GM23338 (cell line): ENCODE measurements at regions not wholly inside any gene's neighbourhood (a gene's known extent, or its start where the extent isn't known, plus 50 kb on each side); places are given as distances from the start of the nearest gene placed in this dataset.

Source experiments
- ATAC-seq: fragments of 200-7000 bp; cut with Tn5 transposase; 3 replicates; pipeline ENCODE4 v1.9.1; 2020
- DNase-seq: peaks from one replicate; pipeline ENCODE4 v3.0.0-alpha.2; 2015; ENCODE audit warnings: low spot score
- H2AFZ ChIP-seq: fragments of 200-600 bp; sonication (generic); 2 replicates; pipeline ENCODE4 v1.8.0; 2016; ENCODE audit warnings: antibody characterized with exemption, mild to moderate bottlenecking, moderate library complexity
- H3F3A ChIP-seq: fragments of 200-600 bp; sonication (generic); replicated peaks from 2 replicates; pipeline ENCODE4 v1.8.0; 2017; ENCODE audit warnings: antibody characterized with exemption, mixed run types, low read depth
- H3K27ac ChIP-seq: fragments of 200-600 bp; sonication (generic); 2 replicates; pipeline ENCODE4 v1.6.1; 2016; ENCODE audit warnings: low read depth
- H3K27me3 ChIP-seq: fragments of 200-600 bp; sonication (generic); 2 replicates; pipeline ENCODE4 v1.8.0; 2016; ENCODE audit warnings: mild to moderate bottlenecking, mixed run types, moderate library complexity; ENCODE audit not compliant: insufficient read depth
- H3K36me3 ChIP-seq: fragments of 200-600 bp; sonication (generic); 2 replicates; pipeline ENCODE4 v1.8.0; 2016; ENCODE audit warnings: mild to moderate bottlenecking; ENCODE audit not compliant: insufficient read depth
- H3K4me1 ChIP-seq: fragments of 200-600 bp; sonication (generic); 2 replicates; pipeline ENCODE4 v1.8.0; 2016; ENCODE audit warnings: mild to moderate bottlenecking, moderate library complexity; ENCODE audit not compliant: insufficient read depth
- H3K4me2 ChIP-seq: fragments of 200-600 bp; sonication (generic); 2 replicates; pipeline ENCODE4 v1.7.1; 2017; ENCODE audit warnings: mixed run types
- H3K4me3 ChIP-seq: fragments of 200-600 bp; sonication (generic); 2 replicates; pipeline ENCODE4 v1.6.1; 2016; ENCODE audit warnings: mixed run types
- H3K79me2 ChIP-seq: fragments of 200-600 bp; sonication (generic); replicated peaks from 2 replicates; pipeline ENCODE4 v1.8.0; 2017; ENCODE audit warnings: mild to moderate bottlenecking; ENCODE audit not compliant: insufficient read depth
- H3K9me2 ChIP-seq: fragments of 200-600 bp; sonication (generic); 2 replicates; pipeline ENCODE4 v1.8.0; 2017; ENCODE audit not compliant: insufficient read depth
- H4K20me1 ChIP-seq: fragments of 200-600 bp; sonication (generic); replicated peaks from 2 replicates; pipeline ENCODE4 v1.8.0; 2017; ENCODE audit warnings: mild to moderate bottlenecking; ENCODE audit not compliant: insufficient read depth
- H3K27ac Mint-ChIP-seq: 2 replicates; pipeline ENCODE4 v1.8.0; 2020; ENCODE audit warnings: inconsistent platforms, mild to moderate bottlenecking, moderate library complexity, mixed read lengths
- H3K27me3 Mint-ChIP-seq: 3 replicates; pipeline ENCODE4 v1.8.0; 2022; ENCODE audit warnings: low read depth, mild to moderate bottlenecking, moderate library complexity, mixed read lengths, inconsistent platforms; ENCODE audit not compliant: insufficient read depth, poor library complexity
- H3K36me3 Mint-ChIP-seq: 3 replicates; pipeline ENCODE4 v1.8.0; 2021; ENCODE audit warnings: low read depth, mild to moderate bottlenecking, inconsistent platforms, moderate library complexity, mixed read lengths
- H3K4me1 Mint-ChIP-seq: 3 replicates; pipeline ENCODE4 v1.8.0; 2020; ENCODE audit warnings: mild to moderate bottlenecking, inconsistent platforms, mixed read lengths
- H3K4me3 Mint-ChIP-seq: 3 replicates; pipeline ENCODE4 v1.8.0; 2021; ENCODE audit warnings: moderate library complexity, mild to moderate bottlenecking, inconsistent platforms, mixed read lengths
- H3K9me3 Mint-ChIP-seq: 3 replicates; pipeline ENCODE4 v1.8.0; 2020; ENCODE audit warnings: moderate library complexity, mild to moderate bottlenecking, inconsistent platforms, mixed read lengths
- CREB1 ChIP-seq: fragments of 250-450 bp; sonication (Bioruptor Pico); IDR thresholded peaks from 2 replicates; pipeline ENCODE4 v1.5.0; 2020; ENCODE audit warnings: low read depth, mild to moderate bottlenecking, moderate library complexity
- ETS1 ChIP-seq: IDR thresholded peaks from 2 replicates; pipeline ENCODE4 v1.6.1; 2016; ENCODE audit warnings: antibody characterized with exemption
- EZH2 ChIP-seq: fragments of 200-600 bp; sonication (generic); IDR thresholded peaks from one replicate; pipeline ENCODE4 v1.8.0; 2017; ENCODE audit warnings: antibody characterized with exemption, mild to moderate bottlenecking, low read depth; ENCODE audit not compliant: unreplicated experiment
- EZH2phosphoT487 ChIP-seq: fragments of 200-600 bp; sonication (generic); IDR thresholded peaks from one replicate; pipeline ENCODE4 v1.8.1; 2018; ENCODE audit warnings: antibody characterized with exemption; ENCODE audit not compliant: unreplicated experiment
- JUNB ChIP-seq: IDR thresholded peaks from one replicate; pipeline ENCODE4 v1.6.1; 2016; ENCODE audit warnings: antibody characterized with exemption; ENCODE audit not compliant: unreplicated experiment
- NANOG ChIP-seq: IDR thresholded peaks from 2 replicates; pipeline ENCODE4 v1.6.1; 2016; ENCODE audit warnings: antibody characterized with exemption, borderline replicate concordance
- POLR2AphosphoS5 ChIP-seq: IDR thresholded peaks from 2 replicates; pipeline ENCODE4 v1.6.1; 2016; ENCODE audit warnings: antibody characterized with exemption, low read depth
- STAT1 ChIP-seq: IDR thresholded peaks from one replicate; pipeline ENCODE4 v1.6.1; 2016; ENCODE audit warnings: antibody characterized with exemption; ENCODE audit not compliant: unreplicated experiment
- ZNF114 ChIP-seq: fragments of 250-450 bp; sonication (Bioruptor Pico); IDR thresholded peaks from 2 replicates; pipeline ENCODE4 v1.5.0; 2020; ENCODE audit warnings: mild to moderate bottlenecking, moderate library complexity
- ZNF331 ChIP-seq: fragments of 250-450 bp; sonication (Bioruptor Pico); IDR thresholded peaks from 2 replicates; pipeline ENCODE4 v1.5.0; 2020; ENCODE audit warnings: low read depth, mild to moderate bottlenecking, moderate library complexity
- ZNF462 ChIP-seq: fragments of 250-450 bp; sonication (Bioruptor Pico); IDR thresholded peaks from 2 replicates; pipeline ENCODE4 v1.5.0; 2020; ENCODE audit warnings: mild to moderate bottlenecking, moderate library complexity
- TF ChIP-seq, protein P1 (sequence below), 2 experiments: fragments of 200-600 bp in 1 of 2; sonication (generic) in 1 of 2; conservative IDR thresholded peaks; 2 replicates each; pipeline versions ENCODE4 v1.5.1 to v1.6.1; 2016 to 2017; ENCODE audit warnings: antibody characterized with exemption in 2 of 2, low read depth in 2 of 2, mild to moderate bottlenecking in 2 of 2, moderate library complexity in 1 of 2

GRCh38 chr5:96509316-96509715, 76.3 kb upstream of the PCSK1 start (continued):
- TF ChIP-seq, protein P1, sequence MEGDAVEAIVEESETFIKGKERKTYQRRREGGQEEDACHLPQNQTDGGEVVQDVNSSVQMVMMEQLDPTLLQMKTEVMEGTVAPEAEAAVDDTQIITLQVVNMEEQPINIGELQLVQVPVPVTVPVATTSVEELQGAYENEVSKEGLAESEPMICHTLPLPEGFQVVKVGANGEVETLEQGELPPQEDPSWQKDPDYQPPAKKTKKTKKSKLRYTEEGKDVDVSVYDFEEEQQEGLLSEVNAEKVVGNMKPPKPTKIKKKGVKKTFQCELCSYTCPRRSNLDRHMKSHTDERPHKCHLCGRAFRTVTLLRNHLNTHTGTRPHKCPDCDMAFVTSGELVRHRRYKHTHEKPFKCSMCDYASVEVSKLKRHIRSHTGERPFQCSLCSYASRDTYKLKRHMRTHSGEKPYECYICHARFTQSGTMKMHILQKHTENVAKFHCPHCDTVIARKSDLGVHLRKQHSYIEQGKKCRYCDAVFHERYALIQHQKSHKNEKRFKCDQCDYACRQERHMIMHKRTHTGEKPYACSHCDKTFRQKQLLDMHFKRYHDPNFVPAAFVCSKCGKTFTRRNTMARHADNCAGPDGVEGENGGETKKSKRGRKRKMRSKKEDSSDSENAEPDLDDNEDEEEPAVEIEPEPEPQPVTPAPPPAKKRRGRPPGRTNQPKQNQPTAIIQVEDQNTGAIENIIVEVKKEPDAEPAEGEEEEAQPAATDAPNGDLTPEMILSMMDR (conservative IDR thresholded peaks at IDR 0.05; ENCODE audit: low read depth in 2 of 2): no peak
- TF ChIP-seq ETS1: no peak

- Mint-ChIP-seq H3K36me3 (no peaks in the 10 kb centered on the region), H3K4me3 (no peak overlapping the region), H3K27me3 (no peaks in the 10 kb centered on the region), H3K9me3 (no peaks in the 10 kb centered on the region), H3K4me1 (no peaks in the 10 kb centered on the region), H3K27ac (no peak overlapping the region)
- Histone ChIP-seq H3K4me1 (no peaks in the 10 kb centered on the region), H3K27ac (no peak overlapping the region), H3K4me2 (no peak overlapping the region), H3K79me2 (no peaks in the 10 kb centered on the region), H3K9me2 (peaks cover 3% of the 10 kb centered on the region; the same call in 1 of the 2 replicates), H3K27me3 (no peaks in the 10 kb centered on the region), H3F3A (no peaks in the 10 kb centered on the region), H2AFZ (no peak overlapping the region), H4K20me1 (no peaks in the 10 kb centered on the region), H3K4me3 (no peak overlapping the region), H3K36me3 (no peaks in the 10 kb centered on the region)
- no peak for ATAC-seq
- DNase-seq: no peak
- TF ChIP-seq NANOG: no peak
- no peak for TF ChIP-seq ZNF114 (CRISPR knock-in tag)
- no peak for TF ChIP-seq EZH2phosphoT487
- TF ChIP-seq STAT1: no peak
- TF ChIP-seq, protein P1 (conservative IDR thresholded peaks at IDR 0.05; ENCODE audit: low read depth in 2 of 2): no peak
- no peak for TF ChIP-seq ZNF331 (CRISPR knock-in tag)
- no peak for TF ChIP-seq JUNB
- TF ChIP-seq CREB1: no peak
- no peak for TF ChIP-seq ETS1
- TF ChIP-seq ZNF462 (CRISPR knock-in tag): no peak
- TF ChIP-seq EZH2: no peak
- no peak for TF ChIP-seq POLR2AphosphoS5
Observed at GRCh38 chr5:96509721-96510350, 76.8 kb upstream of the PCSK1 start.
